ENCODE measurements at regions not wholly inside any gene's neighbourhood (a gene's known extent, or its start where the extent isn't known, plus 50 kb on each side); places are given as distances from the start of the nearest gene placed in this dataset.

GRCh38 chr3:30456264-30456663 lies 150.1 kb upstream of the TGFBR2 start:
- Histone ChIP-seq H3K4me3 (no peak overlapping the region), H3K27me3 (no peaks in the 10 kb centered on the region), H3K9me3 (no peaks in the 10 kb centered on the region), H3K36me3 (no peaks in the 10 kb centered on the region)
- DNase-seq = no peak

- H3K4me3 ChIP-seq = no peak overlapping the region
- no peak for DNase-seq
- no peaks in the 10 kb centered on the region for H3K9me3 ChIP-seq
- H3K36me3 ChIP-seq = no peaks in the 10 kb centered on the region
- no peaks in the 10 kb centered on the region for H3K27me3 ChIP-seq
These were observed 149.3 kb upstream of the TGFBR2 start for GRCh38 chr3:30457081-30457480.

GRCh38 chr3:30457726-30458125 lies 148.7 kb upstream of the TGFBR2 start:
- DNase-seq = no peak
- H3K27me3 ChIP-seq = no peaks in the 10 kb centered on the region
- no peaks in the 10 kb centered on the region for H3K36me3 ChIP-seq
- no peaks in the 10 kb centered on the region for H3K9me3 ChIP-seq
- no peak overlapping the region for H3K4me3 ChIP-seq

DNA sequence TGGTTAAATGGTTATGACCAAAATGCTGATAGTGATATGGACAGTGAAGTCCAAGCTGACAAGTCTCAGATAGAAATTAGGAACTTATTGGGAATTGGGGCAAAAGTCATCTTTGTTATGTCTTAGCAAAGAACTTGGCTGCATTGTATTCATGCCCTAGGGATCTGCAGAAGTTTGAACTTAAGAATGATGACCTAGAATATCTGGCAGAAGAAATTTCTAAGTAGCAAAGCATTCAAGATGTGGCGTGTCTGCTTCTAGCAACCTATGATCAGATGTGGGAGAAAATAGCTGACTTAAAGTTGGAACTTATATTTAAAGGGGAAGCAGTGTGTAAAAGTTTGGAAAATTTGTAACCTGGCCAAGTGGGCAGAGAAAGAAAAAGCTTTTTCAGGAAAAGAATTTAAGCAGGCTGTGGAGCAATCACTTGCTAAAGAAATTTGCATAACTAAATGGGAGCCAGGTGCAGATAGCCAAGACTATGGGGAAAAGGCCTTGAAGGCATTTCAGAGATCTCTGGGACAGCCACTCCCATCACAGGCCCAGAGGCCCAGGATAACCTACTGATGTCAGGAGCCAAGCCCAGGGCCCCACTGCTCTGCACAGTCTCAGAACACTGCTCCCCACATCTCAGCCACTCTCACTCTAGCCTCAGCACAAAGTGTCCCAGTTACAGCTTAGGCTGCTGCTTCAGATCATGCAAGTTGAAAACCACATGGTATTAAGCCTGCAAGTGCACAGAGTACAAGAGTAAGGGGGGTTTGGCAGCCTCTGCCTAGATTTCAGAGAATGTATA lies 147.8 kb upstream of the TGFBR2 start:
- Histone ChIP-seq H3K4me3 (no peak overlapping the region), H3K36me3 (no peaks in the 10 kb centered on the region), H3K27me3 (no peaks in the 10 kb centered on the region), H3K9me3 (no peaks in the 10 kb centered on the region)
- no peak for DNase-seq

GRCh38 chr3:30461311-30461710 lies 145.1 kb upstream of the TGFBR2 start:
- H3K9me3 ChIP-seq = no peaks in the 10 kb centered on the region
- DNase-seq = no peak
- H3K36me3 ChIP-seq = no peaks in the 10 kb centered on the region
- no peak overlapping the region for H3K4me3 ChIP-seq
- H3K27me3 ChIP-seq = no peaks in the 10 kb centered on the region

- Histone ChIP-seq H3K9me3 (no peaks in the 10 kb centered on the region), H3K4me3 (no peak overlapping the region), H3K27me3 (no peaks in the 10 kb centered on the region), H3K36me3 (no peaks in the 10 kb centered on the region)
- no peak for DNase-seq
These were observed 143.5 kb upstream of the TGFBR2 start for GRCh38 chr3:30462721-30463470.

- Histone ChIP-seq H3K9me3 (no peaks in the 10 kb centered on the region), H3K27me3 (no peaks in the 10 kb centered on the region), H3K36me3 (no peaks in the 10 kb centered on the region), H3K4me3 (no peak overlapping the region)
- no peak for DNase-seq
These were observed 142.0 kb upstream of the TGFBR2 start for GRCh38 chr3:30464381-30464780.

DNA sequence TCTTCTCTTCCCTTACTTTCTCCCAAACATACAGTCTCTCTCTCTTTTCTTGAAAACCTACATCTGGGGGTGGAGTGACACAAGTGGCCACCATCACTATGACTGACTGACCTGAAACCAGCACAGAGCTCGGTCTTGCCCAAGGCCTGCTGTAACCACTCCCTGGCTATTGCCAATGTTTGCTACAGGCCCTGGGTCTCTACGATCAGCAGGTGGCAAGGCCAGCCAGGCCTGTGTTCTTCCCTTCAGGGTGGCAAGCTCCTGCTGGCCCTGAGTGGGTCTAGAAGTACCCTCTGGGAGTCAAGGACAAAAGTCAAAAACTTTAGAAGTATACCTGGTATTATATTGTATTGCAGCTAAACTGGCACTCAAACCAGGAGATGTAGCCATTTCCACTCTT lies 140.9 kb upstream of the TGFBR2 start:
- no peaks in the 10 kb centered on the region for H3K36me3 ChIP-seq
- H3K27me3 ChIP-seq = no peaks in the 10 kb centered on the region
- H3K9me3 ChIP-seq = no peaks in the 10 kb centered on the region
- no peak for DNase-seq
- no peak overlapping the region for H3K4me3 ChIP-seq

DNA sequence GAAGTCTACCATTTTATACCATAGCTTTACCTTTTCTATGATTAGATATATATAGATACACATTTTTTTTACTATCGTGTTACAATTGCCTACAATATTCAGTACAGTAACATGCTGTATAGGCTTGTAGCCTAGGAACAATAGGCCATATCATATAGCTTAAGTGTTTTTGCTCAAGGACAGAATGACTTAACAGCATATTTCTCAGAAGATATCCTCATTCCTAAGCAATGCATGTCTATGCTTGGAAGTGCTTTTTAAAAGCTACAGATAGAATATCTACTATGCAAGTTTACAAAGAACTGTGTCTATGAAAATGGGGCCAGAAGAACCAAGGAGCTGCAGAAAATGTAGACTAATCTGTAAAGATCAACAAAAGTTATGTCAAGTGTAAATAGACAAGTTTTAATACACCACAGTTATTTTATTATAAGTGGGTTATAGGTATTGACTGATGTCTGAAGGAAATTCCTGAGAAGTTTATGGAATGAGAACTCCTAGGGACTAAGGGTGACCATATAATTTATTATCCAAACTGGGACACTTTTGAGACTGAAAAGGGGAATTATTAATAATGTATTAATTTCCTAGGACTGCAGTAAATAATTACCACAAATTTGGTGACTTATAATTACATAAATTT lies 138.7 kb upstream of the TGFBR2 start:
- DNase-seq = no peak
- Histone ChIP-seq H3K9me3 (no peaks in the 10 kb centered on the region), H3K4me3 (no peak overlapping the region)

GRCh38 chr3:30469133-30469532 lies 137.3 kb upstream of the TGFBR2 start:
- Histone ChIP-seq H3K9me3 (no peaks in the 10 kb centered on the region), H3K4me3 (no peak overlapping the region), H3K27me3 (no peaks in the 10 kb centered on the region), H3K36me3 (no peaks in the 10 kb centered on the region)
- DNase-seq = no peak

More for the DNA sequence above, 138.7 kb upstream of the TGFBR2 start:
- H3K27me3 ChIP-seq = no peaks in the 10 kb centered on the region
- H3K36me3 ChIP-seq = no peaks in the 10 kb centered on the region

- Histone ChIP-seq H3K4me3 (no peak overlapping the region), H3K36me3 (no peaks in the 10 kb centered on the region), H3K27me3 (no peaks in the 10 kb centered on the region), H3K9me3 (no peaks in the 10 kb centered on the region)
- DNase-seq = no peak
These were observed 135.9 kb upstream of the TGFBR2 start for GRCh38 chr3:30470496-30470895.

DNA sequence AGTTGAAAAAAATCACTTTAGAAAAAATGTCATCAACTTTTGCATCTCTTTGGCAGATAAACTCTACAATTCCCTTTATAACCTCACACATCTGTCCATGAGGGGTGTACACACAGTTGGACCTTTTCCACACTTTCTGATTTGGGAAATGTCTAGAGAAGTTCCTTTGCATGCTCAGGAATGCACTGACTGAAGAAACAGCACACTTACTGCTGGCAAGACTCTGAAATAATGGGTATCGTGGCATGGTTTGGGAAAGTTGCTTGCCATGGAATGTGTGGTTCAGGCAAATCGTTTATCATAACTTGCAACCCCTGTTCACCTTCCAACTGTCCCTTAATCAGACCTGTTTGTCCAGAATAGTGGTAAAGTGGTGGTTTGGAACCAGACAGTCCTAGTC lies 135.3 kb upstream of the TGFBR2 start:
- no peak for DNase-seq
- H3K4me3 ChIP-seq = no peak overlapping the region
- no peaks in the 10 kb centered on the region for H3K36me3 ChIP-seq
- H3K9me3 ChIP-seq = no peaks in the 10 kb centered on the region
- no peaks in the 10 kb centered on the region for H3K27me3 ChIP-seq

DNA sequence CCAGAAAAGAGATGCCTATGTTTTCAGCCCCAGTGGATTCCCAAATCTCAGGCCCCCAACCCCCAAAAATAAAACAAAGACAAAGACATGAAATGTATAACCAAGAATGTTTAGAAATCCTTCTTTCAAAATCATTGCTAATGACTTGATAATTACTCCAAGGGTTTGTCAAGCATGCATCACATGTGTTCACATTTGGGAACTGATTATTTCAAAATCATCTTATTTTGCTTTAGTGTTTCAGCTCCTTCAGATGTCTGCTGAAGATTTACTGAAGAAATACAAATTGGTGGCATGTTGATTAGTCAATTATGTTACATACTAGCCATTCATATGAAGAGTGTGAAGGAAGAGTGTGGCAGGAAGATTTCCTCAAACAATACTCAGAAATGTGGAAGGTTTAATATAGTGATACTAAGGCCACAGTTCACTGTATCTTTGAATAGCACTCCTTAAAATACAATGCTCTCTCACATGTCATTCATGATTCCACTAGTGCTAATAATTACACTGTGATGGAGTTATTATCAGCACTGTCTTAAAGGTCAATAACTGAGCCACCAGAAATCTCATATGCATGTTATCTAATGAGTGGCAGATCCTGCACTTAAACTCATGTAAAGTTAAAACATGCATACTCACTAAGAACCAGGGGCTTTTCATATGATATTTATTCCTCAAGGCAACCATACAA lies 134.5 kb upstream of the TGFBR2 start:
- no peaks in the 10 kb centered on the region for H3K9me3 ChIP-seq
- H3K4me3 ChIP-seq = no peak overlapping the region
- H3K27me3 ChIP-seq = no peaks in the 10 kb centered on the region
- H3K36me3 ChIP-seq = no peaks in the 10 kb centered on the region
- no peak for DNase-seq

GRCh38 chr3:30473374-30474051 lies 132.9 kb upstream of the TGFBR2 start:
- no peaks in the 10 kb centered on the region for H3K27me3 ChIP-seq
- no peaks in the 10 kb centered on the region for H3K9me3 ChIP-seq
- H3K4me3 ChIP-seq = no peak overlapping the region
- H3K36me3 ChIP-seq = no peaks in the 10 kb centered on the region
- DNase-seq = no peak

GRCh38 chr3:30474371-30474770 lies 132.0 kb upstream of the TGFBR2 start:
- Histone ChIP-seq H3K27me3 (no peaks in the 10 kb centered on the region), H3K36me3 (no peaks in the 10 kb centered on the region), H3K9me3 (no peaks in the 10 kb centered on the region), H3K4me3 (no peak overlapping the region)
- no peak for DNase-seq

- no peaks in the 10 kb centered on the region for H3K27me3 ChIP-seq
- H3K4me3 ChIP-seq = no peak overlapping the region
- DNase-seq = no peak
- no peaks in the 10 kb centered on the region for H3K36me3 ChIP-seq
- H3K9me3 ChIP-seq = no peaks in the 10 kb centered on the region
These were observed 131.2 kb upstream of the TGFBR2 start for GRCh38 chr3:30475038-30475808.

Data from MG63 (cell line).